GM10266 (cell line): ENCODE measurements at regions not wholly inside any gene's neighbourhood (a gene's known extent, or its start where the extent isn't known, plus 50 kb on each side); places are given as distances from the start of the nearest gene placed in this dataset.

Experiments
- DNase-seq: peaks from one replicate; pipeline ENCODE4 v3.0.0; 2012; ENCODE audit errors: extremely low spot score
- TF ChIP-seq, protein P1 (sequence below): IDR thresholded peaks from 2 replicates; pipeline ENCODE4 v1.5.1; 2012; ENCODE audit warnings: mild to moderate bottlenecking, low read depth; ENCODE audit not compliant: control insufficient read depth, insufficient read depth; ENCODE audit errors: missing control alignments

DNA sequence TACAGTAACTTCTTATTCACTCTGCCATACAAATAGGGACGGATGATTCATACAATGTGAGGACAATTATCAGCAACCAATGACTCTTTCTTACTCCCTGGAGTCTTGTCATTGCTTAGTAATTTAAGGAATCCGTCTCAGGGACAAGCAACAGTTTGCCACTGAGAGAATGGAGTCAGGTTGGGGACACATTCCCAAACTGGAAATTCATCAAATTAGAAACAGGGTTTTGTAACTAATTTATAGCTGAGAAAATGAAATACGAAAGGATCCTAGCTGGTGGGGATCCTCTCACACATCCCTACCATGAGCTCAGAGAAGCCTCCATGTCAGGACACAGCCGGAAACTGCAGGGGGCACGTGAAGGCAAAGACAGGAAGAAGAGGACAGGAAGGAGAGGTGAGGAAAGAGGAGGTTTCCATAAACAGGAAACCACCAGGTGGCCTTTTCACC lies 50.4 kb upstream of the KDR start:
- no peak for DNase-seq
- TF ChIP-seq, protein P1, sequence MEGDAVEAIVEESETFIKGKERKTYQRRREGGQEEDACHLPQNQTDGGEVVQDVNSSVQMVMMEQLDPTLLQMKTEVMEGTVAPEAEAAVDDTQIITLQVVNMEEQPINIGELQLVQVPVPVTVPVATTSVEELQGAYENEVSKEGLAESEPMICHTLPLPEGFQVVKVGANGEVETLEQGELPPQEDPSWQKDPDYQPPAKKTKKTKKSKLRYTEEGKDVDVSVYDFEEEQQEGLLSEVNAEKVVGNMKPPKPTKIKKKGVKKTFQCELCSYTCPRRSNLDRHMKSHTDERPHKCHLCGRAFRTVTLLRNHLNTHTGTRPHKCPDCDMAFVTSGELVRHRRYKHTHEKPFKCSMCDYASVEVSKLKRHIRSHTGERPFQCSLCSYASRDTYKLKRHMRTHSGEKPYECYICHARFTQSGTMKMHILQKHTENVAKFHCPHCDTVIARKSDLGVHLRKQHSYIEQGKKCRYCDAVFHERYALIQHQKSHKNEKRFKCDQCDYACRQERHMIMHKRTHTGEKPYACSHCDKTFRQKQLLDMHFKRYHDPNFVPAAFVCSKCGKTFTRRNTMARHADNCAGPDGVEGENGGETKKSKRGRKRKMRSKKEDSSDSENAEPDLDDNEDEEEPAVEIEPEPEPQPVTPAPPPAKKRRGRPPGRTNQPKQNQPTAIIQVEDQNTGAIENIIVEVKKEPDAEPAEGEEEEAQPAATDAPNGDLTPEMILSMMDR: no peak

DNA sequence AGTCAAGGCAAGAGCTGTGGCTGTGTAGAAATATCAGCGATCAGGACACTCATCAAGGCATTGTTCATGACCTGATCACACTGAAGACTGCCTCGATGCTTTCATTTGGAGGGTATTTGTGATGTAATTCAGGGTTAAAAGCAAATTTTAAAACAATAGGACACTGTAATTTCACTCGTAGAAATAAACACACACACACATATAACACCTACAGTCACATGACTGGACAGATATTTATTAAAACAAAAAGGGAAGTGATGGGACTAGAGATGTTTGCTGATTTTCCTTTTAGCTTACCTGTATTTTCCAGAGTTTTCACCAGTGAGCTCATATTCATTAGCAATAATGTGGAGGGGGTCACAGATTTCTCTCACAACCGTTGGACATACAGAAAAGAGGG lies 51.1 kb upstream of the KDR start:
- no peak for DNase-seq
- TF ChIP-seq, protein P1: no peak

DNA sequence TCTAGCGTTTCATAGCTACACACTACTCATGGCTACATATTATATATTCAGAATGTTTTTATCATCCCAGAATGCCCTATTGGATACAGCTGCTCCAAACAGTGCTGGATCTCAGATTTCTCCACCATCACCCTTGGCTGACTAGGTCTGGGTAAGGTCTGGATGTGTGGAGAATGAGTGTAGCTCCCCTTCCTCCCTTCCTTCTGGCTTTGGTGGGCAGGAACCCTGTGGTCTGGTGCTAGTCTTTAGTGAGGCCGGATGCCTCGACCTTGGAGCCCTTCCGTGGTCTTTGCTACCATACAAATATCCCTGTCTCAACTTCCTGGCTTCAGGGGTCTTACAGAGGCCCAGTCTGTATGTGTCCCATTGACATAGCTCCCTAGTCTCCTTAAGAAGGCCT lies 52.1 kb upstream of the KDR start:
- TF ChIP-seq, protein P1: no peak

DNA sequence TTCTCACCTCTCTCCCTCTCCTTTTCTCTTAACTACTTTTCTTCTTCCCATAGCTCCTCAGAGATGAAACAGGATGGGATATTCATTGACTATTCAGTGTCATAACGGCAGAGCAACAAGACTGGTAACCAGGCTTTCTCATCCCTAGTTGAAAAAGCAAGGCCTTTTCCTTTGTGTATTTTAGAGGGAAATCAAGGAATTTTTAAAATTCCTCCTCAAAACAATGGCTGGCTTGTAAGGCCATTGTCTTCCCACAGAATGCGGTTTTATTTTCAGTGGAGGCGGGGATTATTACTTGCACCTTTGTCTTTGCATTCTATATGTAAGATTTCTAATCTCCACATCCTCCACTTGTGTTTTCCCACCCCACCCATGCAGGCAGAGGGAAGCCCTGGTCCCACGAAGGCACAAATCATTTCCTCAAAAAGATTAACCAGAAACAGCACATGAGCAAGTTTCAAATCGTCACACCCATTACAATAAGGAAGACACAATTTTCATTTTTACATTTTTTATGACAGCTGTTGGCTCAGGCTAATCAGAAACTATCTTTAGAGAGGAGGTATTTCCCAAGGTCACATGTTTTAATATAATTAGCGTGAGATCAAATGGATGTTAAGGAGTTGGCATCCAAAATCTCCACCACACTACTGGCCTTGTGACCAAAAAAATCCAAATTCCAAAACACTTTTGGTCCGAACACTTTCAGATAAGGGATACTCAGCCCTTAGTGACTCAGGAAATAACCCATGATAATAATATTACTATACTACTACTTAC lies 53.0 kb upstream of the KDR start:
- no peak for DNase-seq
- TF ChIP-seq, protein P1: no peak

More for the DNA sequence above, 52.1 kb upstream of the KDR start:
- no peak for DNase-seq

DNA sequence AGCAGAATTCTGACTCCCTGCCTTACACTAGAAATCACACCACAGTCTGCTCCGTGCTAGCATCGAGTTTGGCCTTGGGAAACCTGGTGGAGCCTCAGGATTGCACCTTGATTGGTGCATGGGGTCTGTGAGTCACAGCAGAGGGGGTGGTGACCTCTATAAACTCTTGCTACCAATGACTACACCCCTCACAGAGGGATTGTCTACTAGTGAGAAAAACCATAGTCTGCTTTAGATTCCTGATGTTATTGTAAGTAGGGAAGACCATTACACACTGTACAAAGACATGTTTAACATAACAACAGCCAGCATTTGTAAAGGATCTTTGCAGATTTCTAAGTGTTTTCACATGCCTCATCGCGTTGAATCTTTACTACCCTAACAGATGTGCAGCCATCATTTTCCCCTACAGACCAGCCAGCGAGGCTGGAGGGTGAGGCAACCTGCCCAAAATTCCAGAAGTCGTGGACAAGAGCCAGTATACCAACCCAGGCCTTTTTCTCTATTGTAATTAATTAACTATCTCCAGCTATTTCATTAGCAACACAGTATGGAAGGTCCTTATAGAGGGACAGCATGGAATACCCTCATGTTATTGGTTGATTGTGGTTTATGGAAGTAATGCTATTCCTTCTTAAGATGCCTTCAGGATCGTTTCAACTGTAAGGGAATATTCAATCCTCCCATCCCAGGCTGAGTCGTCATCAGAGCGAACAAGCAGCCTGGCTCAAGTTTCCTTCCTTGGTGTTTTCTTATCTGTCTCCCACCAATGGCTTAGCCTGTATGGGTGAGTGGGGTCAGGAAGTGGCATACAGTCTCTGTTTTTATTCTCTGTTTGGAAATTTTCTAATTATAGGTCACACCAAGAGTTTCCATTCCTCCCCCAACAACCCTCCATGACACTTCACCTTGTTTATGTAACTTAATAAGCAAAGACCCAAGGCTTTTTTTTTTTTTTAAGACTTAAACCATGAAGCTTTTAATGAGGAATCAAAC lies 55.9 kb upstream of the KDR start:
- TF ChIP-seq, protein P1: no peak
- DNase-seq: no peak

DNA sequence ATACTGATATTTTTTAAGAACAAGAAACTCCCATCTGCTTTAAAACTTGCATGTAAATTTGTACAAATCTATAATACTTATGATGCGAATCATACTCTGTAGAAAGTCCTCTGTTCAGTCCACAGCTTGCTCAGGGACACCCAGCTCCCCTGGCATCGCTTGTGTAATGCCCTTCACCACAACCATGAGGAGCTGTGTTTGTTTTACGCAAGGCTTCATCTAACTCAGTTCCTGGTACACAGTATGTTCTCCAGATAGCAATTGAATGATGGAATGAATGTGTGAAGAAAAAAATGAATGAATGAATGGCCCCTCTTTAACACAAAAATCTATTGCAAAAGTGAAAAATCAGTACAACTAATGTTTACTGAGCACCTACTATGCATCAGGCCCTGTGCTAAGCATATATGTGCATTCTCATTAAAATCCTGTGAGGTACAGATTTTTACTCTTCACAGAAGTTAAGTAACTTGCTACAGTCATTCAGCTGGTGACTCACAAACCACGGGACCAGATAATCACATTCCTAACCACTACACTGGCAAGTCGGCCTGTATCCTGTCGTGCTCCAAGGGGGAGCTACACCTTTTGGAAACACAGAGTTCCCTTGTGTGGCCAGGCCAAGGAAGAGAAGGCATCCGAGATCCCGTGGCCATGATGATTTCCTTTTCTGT lies 58.7 kb upstream of the KDR start:
- TF ChIP-seq, protein P1: no peak
- DNase-seq: no peak
